ENCODE measurements at regions not wholly inside any gene's neighbourhood (a gene's known extent, or its start where the extent isn't known, plus 50 kb on each side); places are given as distances from the start of the nearest gene placed in this dataset.
A peak's percentile ranks its signal among the peaks of the same experiment; 100 is the strongest.

GRCh38 chr16:50862818-50863643, 121.1 kb downstream of the CYLD start:
- H3K27ac ChIP-seq (ENCODE audit: low read depth in 2 of 2, low read length in 1 of 2) = peak overlapping the region in 1 of 2 experiments; percentile 81; a peak in 1 of 4 replicates
- H2AFZ ChIP-seq (ENCODE audit: low read depth) = no peak overlapping the region; the same call in 1 of the 2 replicates
- peaks cover 0 to 15% of the 10 kb centered on the region in 2 experiments; a peak in 2 of 4 replicates for H3K4me1 ChIP-seq (ENCODE audit: control insufficient read depth in 1 of 2, insufficient read depth in 2 of 2, low read depth in 1 of 2, low read length in 1 of 2)
- ChIA-PET CTCF (interaction anchor here (0.7 to 1.7 kb wide), 2 partner anchors 28 to 35 kb away, joined by 3 to 4 read pairs; no protein-coding TSS in a partner anchor), POLR2A (no interaction called here)
- WGBS (ENCODE audit: low lambda C conversion rate) = 58% methylated on average over 22 of the region's 25 CpGs
- no peaks in the 10 kb centered on the region for H3K36me3 ChIP-seq (replicated peaks in 1 of 2; ENCODE audit: control insufficient read depth in 1 of 2, insufficient read depth in 2 of 2, low read length in 1 of 2)
- TF ChIP-seq FOSL2 (IDR thresholded peaks at IDR 0.05; ENCODE audit: borderline replicate concordance, low read depth) (no peak), MAX (IDR thresholded peaks at IDR 0.05; ENCODE audit: low read depth) (no peak), POLR2AphosphoS5 (IDR thresholded peaks at IDR 0.05; ENCODE audit: low read depth, low read length) (no peak), RCOR1 (IDR thresholded peaks at IDR 0.05; ENCODE audit: low read length) (no peak), CTCF (IDR thresholded peaks at IDR 0.05) (no peak), EP300 (IDR thresholded peaks at IDR 0.05; ENCODE audit: borderline replicate concordance in 1 of 2, low read depth in 1 of 2, low read length in 1 of 2) (no peak), EZH2phosphoT487 (IDR thresholded peaks at IDR 0.05; ENCODE audit: borderline replicate concordance, low read depth) (no peak), IRF3 (IDR thresholded peaks at IDR 0.05; ENCODE audit: low read depth, low read length) (no peak)
- H3K27me3 ChIP-seq (ENCODE audit: insufficient read depth) = no peaks in the 10 kb centered on the region
- no peaks in the 10 kb centered on the region for H3K9me2 ChIP-seq
- H3K4me2 ChIP-seq = peak overlapping the region; percentile 64; the same call in 1 of the 2 replicates
- DNase-seq = peak; percentile 45
- H3K9ac ChIP-seq = no peak overlapping the region
- no peak overlapping the region for H3K4me3 ChIP-seq (ENCODE audit: low read depth in 2 of 2, low read length in 1 of 2)
- H3K79me2 ChIP-seq (ENCODE audit: insufficient read depth) = no peaks in the 10 kb centered on the region
- H3K9me3 ChIP-seq = no peaks in the 10 kb centered on the region
- H4K20me1 ChIP-seq (ENCODE audit: insufficient read depth) = no peaks in the 10 kb centered on the region
- H3F3A ChIP-seq (replicated peaks; ENCODE audit: insufficient read depth) = peaks cover 5% of the 10 kb centered on the region

- H3K9me2 ChIP-seq = no peaks in the 10 kb centered on the region
- no peaks in the 10 kb centered on the region for H3K9me3 ChIP-seq
- no peak overlapping the region for H3K9ac ChIP-seq
- peak overlapping the region; percentile 37; the same call in 1 of the 2 replicates for H2AFZ ChIP-seq (ENCODE audit: low read depth)
- POLR2A ChIA-PET = no interaction called here
- H3K79me2 ChIP-seq (ENCODE audit: insufficient read depth) = no peaks in the 10 kb centered on the region
- no peaks in the 10 kb centered on the region for H3K27me3 ChIP-seq (ENCODE audit: insufficient read depth)
- no peak for DNase-seq
- no peak overlapping the region for H3K4me3 ChIP-seq (ENCODE audit: low read depth in 2 of 2, low read length in 1 of 2)
- H3K27ac ChIP-seq (ENCODE audit: low read depth in 2 of 2, low read length in 1 of 2) = peak overlapping the region in 1 of 2 experiments; percentile 81; a peak in 2 of 4 replicates
- no peaks in the 10 kb centered on the region for H4K20me1 ChIP-seq (ENCODE audit: insufficient read depth)
- peak overlapping the region; percentile 64; the same call in 1 of the 2 replicates for H3K4me2 ChIP-seq
- peaks cover 5% of the 10 kb centered on the region for H3F3A ChIP-seq (replicated peaks; ENCODE audit: insufficient read depth)
- no peaks in the 10 kb centered on the region for H3K36me3 ChIP-seq (replicated peaks in 1 of 2; ENCODE audit: control insufficient read depth in 1 of 2, insufficient read depth in 2 of 2, low read length in 1 of 2)
- CTCF ChIA-PET = interaction anchor here (1.7 kb wide), 1 partner anchor 27 kb away, joined by 4 read pairs; no protein-coding TSS in a partner anchor
- WGBS (ENCODE audit: low lambda C conversion rate) = 5% methylated on average over 4 of the region's 4 CpGs
- H3K4me1 ChIP-seq (ENCODE audit: control insufficient read depth in 1 of 2, insufficient read depth in 2 of 2, low read depth in 1 of 2, low read length in 1 of 2) = peaks cover 0 to 15% of the 10 kb centered on the region in 2 experiments; a peak in 2 of 4 replicates
- TF ChIP-seq ELF1 (IDR thresholded peaks at IDR 0.05) (no peak), REST (IDR thresholded peaks at IDR 0.05; ENCODE audit: low read depth, low read length) (no peak), MEF2A (IDR thresholded peaks at IDR 0.05; ENCODE audit: borderline replicate concordance, low read depth) (peak; percentile 87; the same call in 1 of the 2 replicates), PBX3 (IDR thresholded peaks at IDR 0.05) (peak; percentile 89), EP300 (IDR thresholded peaks at IDR 0.05; ENCODE audit: borderline replicate concordance in 1 of 2, low read depth in 1 of 2, low read length in 1 of 2) (peak in 1 of 2 experiments; percentile 30; a peak in 1 of 4 replicates), TEAD4 (IDR thresholded peaks at IDR 0.05; ENCODE audit: borderline replicate concordance, insufficient read depth) (0 out of 2 replicates have a peak, but pooled peaks have one; percentile 20), CHD2 (IDR thresholded peaks at IDR 0.05; ENCODE audit: low read length, partially characterized antibody) (no peak), FOSL2 (IDR thresholded peaks at IDR 0.05; ENCODE audit: borderline replicate concordance, low read depth) (peak; percentile 91), IRF3 (IDR thresholded peaks at IDR 0.05; ENCODE audit: low read depth, low read length) (no peak)
Observed at GRCh38 chr16:50861970-50862411, 120.1 kb downstream of the CYLD start.

All from SK-N-SH (cell line).